ENCODE measurements at regions not wholly inside any gene's neighbourhood (a gene's known extent, or its start where the extent isn't known, plus 50 kb on each side); places are given as distances from the start of the nearest gene placed in this dataset.

- Histone ChIP-seq H4K20me1 (replicated peaks; ENCODE audit: insufficient read depth) (no peaks in the 10 kb centered on the region), H2AFZ (no peak overlapping the region), H3K4me3 (no peak overlapping the region), H3K27ac (ENCODE audit: low read depth) (no peak overlapping the region), H3K4me2 (no peak overlapping the region), H3K4me1 (ENCODE audit: insufficient read depth) (no peaks in the 10 kb centered on the region), H3K79me2 (replicated peaks; ENCODE audit: insufficient read depth) (no peaks in the 10 kb centered on the region), H3K27me3 (ENCODE audit: insufficient read depth) (no peaks in the 10 kb centered on the region), H3F3A (replicated peaks; ENCODE audit: low read depth) (no peaks in the 10 kb centered on the region), H3K36me3 (ENCODE audit: insufficient read depth) (no peaks in the 10 kb centered on the region), H3K9me2 (ENCODE audit: insufficient read depth) (no peaks in the 10 kb centered on the region)
- no peak for ATAC-seq
- no peaks in the 10 kb centered on the region; the same call in 1 of the 3 replicates for H3K9me3 Mint-ChIP-seq
- no peak for TF ChIP-seq NANOG (IDR thresholded peaks at IDR 0.05; ENCODE audit: borderline replicate concordance)
- TF ChIP-seq CREB1 (CRISPR knock-in tag; IDR thresholded peaks at IDR 0.05; ENCODE audit: low read depth): no peak
- no peak for TF ChIP-seq EZH2phosphoT487 (IDR thresholded peaks at IDR 0.05; ENCODE audit: unreplicated experiment)
- TF ChIP-seq ZNF331 (CRISPR knock-in tag; IDR thresholded peaks at IDR 0.05; ENCODE audit: low read depth): no peak
- TF ChIP-seq CTCF (conservative IDR thresholded peaks at IDR 0.05; ENCODE audit: low read depth in 2 of 2): no peak
- no peak for TF ChIP-seq ZNF462 (CRISPR knock-in tag; IDR thresholded peaks at IDR 0.05)
- TF ChIP-seq EZH2 (IDR thresholded peaks at IDR 0.05; ENCODE audit: low read depth, unreplicated experiment): no peak
- no peak for TF ChIP-seq REST (IDR thresholded peaks at IDR 0.05; ENCODE audit: unreplicated experiment)
- no peak for TF ChIP-seq ZNF114 (CRISPR knock-in tag; IDR thresholded peaks at IDR 0.05)
- TF ChIP-seq STAT1 (IDR thresholded peaks at IDR 0.05; ENCODE audit: unreplicated experiment): no peak
- no peak for TF ChIP-seq JUNB (IDR thresholded peaks at IDR 0.05; ENCODE audit: unreplicated experiment)
- TF ChIP-seq POLR2AphosphoS5 (IDR thresholded peaks at IDR 0.05; ENCODE audit: low read depth): no peak
- no peak for TF ChIP-seq ETS1 (IDR thresholded peaks at IDR 0.05)
- no peak overlapping the region for H3K4me3 Mint-ChIP-seq
- H3K27me3 Mint-ChIP-seq (ENCODE audit: insufficient read depth, low read depth, poor library complexity): no peaks in the 10 kb centered on the region
- peak; percentile 7 for DNase-seq (ENCODE audit: low spot score)
- no peaks in the 10 kb centered on the region for H3K4me1 Mint-ChIP-seq
- H3K36me3 Mint-ChIP-seq (ENCODE audit: low read depth): no peaks in the 10 kb centered on the region; the same call in 1 of the 3 replicates
- 0 out of 2 replicates have a peak overlapping the region, but pooled peaks have one; percentile 50 for H3K27ac Mint-ChIP-seq
Observed at GRCh38 chr12:73136386-73136785, 864.2 kb downstream of the TRHDE start.

All from GM23338 (cell line).